ENCODE measurements at regions not wholly inside any gene's neighbourhood (a gene's known extent, or its start where the extent isn't known, plus 50 kb on each side); places are given as distances from the start of the nearest gene placed in this dataset.

- no peak for ATAC-seq
These were observed 648.3 kb upstream of the CFAP20DC start for GRCh38 chr3:59698091-59698490.

- ATAC-seq, result no peak
These were observed 647.0 kb upstream of the CFAP20DC start for GRCh38 chr3:59696783-59697182.

DNA sequence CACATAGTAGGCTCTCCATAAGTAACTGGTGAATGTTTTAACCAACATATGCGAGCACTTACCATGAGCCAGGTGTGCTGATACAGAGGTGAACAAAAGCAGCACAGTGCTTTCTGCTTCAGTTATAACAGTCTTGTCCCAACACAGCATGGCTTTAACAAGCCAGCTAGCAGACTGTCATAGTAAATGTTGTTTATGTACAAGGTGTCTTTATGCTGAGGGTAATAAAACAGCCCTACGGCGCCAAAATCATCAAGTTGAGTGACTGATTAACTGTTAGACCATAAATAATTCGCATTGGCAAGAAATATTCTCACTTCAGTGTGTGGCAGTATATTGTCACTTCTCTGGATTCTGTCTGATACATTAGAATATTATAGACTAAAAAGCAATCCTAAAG, 646.0 kb upstream of the CFAP20DC start:
- no peak for ATAC-seq

DNA sequence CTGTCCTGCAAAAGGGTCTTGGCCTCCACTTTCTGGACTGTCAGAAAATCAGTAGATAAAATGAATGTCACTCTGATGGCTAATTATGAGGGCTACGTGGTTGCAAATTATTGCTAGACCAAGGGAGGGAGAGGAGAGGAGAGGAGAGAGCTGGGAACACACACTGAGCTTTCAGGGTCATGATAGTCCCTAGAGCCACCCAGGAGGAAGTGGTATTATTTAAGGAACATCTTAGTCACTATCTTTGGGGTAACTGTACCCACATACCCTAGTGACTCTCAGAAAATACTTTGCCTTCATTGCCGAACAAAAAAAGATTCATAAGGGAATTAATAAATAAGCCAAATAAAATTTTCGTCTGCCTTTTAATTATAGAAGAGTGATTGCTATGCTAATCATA, 642.3 kb upstream of the CFAP20DC start:
- ATAC-seq, result no peak

DNA sequence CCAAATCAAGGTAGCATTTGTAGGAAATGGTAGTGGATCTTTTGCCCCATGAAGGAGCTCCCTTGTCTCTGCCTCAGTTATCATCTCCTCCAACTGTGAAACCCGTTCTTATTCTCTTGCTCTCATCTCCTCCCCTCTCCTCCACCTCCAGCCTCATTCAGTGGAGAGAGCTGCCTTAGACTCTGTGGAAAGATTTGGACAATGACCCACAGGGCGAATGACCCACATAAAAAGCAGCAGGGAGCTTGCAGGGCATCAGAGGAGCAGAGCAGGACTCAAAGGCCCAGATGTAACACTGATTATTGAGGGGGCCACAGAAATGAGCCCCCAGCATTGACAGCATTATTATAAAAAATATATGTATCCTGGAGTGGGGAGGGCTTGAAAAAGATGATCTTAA, 641.1 kb upstream of the CFAP20DC start:
- no peak for ATAC-seq

DNA sequence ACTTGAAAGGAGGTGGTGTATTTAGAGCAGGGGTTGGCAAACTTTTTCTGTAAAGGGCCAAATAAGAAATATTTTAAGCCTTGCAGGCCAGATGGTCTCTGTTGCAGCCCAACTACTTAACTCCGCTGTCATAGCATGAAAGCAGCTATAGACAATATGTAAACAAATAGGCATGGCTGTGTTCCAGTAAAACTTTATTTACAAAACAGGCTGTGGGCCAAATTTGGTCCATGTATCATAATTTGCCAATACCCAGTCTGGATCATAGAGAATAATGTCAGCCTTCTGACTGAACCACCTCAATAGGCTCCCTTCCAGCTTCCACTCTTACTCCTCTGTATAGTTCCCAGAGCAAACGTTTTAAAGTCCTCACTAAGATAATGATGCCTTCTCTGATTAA, 638.8 kb upstream of the CFAP20DC start:
- ATAC-seq, result no peak

- ATAC-seq, result no peak
These were observed 635.6 kb upstream of the CFAP20DC start for GRCh38 chr3:59685432-59685831.

DNA sequence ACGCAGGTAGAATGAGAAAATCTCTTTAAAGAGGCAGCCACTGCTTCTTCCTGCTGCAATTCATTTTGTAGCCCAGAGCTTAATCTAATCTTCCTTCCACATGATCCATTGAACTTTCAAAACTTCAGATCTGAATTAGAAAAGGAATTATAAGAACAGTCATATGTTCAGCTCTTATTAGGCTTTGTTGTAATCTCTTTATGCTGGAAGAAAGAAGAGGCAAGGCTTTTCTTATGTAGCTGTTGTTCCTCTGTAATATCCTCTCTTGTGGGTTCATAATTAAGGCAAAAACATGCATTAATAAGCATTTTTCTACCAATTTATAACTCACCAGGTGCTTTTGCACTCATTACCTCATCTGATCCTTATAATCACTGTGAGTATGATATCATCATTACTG, 634.9 kb upstream of the CFAP20DC start:
- no peak for ATAC-seq

GRCh38 chr3:59680919-59681318, 631.1 kb upstream of the CFAP20DC start:
- no peak for ATAC-seq

GRCh38 chr3:59677747-59678702, 628.2 kb upstream of the CFAP20DC start:
- no peak for ATAC-seq

GRCh38 chr3:59675495-59675894, 625.7 kb upstream of the CFAP20DC start:
- no peak for ATAC-seq

- ATAC-seq, result no peak
These were observed 613.4 kb upstream of the CFAP20DC start for GRCh38 chr3:59663076-59663850.

GRCh38 chr3:59660852-59661625, 611.2 kb upstream of the CFAP20DC start:
- ATAC-seq, result peak; percentile 16

GRCh38 chr3:59660376-59660775, 610.6 kb upstream of the CFAP20DC start:
- ATAC-seq, result peak; percentile 87

- no peak for ATAC-seq
These were observed 609.9 kb upstream of the CFAP20DC start for GRCh38 chr3:59659755-59660154.

DNA sequence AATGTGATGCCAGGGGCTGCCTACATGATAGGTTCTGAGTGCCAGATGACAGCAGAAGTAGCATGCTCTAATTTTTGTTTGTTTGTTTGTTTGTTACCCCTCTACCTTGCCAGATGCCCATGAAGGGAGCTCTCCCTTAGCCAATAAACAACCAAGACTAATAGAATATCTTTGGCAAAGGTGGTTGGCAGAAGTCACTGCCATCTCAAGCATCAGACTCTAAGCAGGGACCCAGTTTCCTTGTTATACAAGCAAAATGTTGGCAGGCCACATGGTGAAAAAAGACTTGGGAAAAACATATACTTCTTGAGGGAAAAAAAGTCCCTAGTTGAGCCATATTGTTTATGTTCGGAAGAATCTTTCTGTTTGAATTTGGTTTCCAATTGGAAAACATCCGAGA, 609.0 kb upstream of the CFAP20DC start:
- no peak for ATAC-seq

DNA sequence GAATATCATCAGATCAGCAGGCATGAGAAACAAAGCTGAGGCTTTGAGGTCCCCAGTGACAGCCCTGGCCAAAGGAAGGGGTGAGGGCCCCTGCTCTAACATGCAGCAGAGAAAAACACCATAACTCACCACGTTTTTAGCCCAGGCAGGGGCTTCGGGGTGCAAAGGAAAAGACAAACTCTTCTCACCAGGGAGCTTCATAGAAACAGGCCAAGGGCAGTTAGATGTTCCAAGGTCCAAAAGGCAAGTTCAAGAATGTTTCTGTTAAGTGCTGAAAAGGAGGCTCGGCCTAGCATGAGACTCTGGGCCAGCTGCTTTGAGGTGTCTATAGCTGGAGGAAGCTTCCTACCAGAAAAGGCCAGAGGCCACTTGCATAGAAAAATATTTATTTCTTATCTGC, 608.4 kb upstream of the CFAP20DC start:
- ATAC-seq, result no peak

GRCh38 chr3:59655418-59656015, 605.7 kb upstream of the CFAP20DC start:
- ATAC-seq, result no peak

DNA sequence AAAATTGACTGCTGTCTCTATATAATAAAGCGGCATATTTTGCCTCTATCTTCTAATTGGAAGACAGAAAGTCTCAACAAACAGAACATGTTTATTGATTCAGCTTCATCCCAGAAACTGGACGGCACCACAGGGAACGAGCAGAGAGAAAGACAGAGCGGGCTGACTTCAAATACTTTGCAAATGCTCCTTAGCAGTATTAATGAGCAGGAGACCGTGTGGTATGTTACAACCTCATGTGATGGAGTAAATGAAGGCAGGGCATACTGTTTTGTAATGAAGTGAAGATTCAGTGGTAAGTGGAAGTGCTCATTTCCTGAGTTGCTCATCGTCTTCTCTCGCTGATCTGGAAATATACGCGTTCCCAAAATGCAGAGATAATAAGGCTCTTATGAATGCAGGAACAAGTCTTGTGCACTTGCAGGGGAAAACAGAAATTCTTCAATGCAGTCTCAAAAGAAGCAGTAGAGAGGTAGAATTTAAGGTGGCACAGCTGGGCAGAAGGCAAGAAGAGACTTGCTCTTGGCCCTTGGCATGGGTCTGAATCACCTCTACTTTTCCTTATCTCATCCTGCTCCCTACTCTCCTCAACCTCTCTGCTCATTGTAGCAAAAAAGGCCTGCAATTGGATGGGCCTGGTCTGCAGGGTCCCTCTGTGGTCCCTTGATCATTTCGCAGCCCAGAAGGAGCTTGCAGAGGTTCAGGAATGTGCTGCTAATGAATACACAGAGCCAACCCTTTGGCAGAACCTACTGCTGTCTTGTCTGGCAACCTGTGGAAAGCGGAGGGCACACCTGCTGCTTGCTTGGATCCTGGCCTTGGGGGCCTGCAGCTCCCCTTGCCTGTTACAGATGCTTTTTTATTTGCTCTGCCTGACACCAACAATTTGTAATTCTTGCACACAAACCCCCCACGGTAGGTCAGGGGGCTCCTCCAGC, 604.9 kb upstream of the CFAP20DC start:
- peak; percentile 80 for ATAC-seq

GRCh38 chr3:59654123-59654479, 604.3 kb upstream of the CFAP20DC start:
- peak; percentile 97 for ATAC-seq

DNA sequence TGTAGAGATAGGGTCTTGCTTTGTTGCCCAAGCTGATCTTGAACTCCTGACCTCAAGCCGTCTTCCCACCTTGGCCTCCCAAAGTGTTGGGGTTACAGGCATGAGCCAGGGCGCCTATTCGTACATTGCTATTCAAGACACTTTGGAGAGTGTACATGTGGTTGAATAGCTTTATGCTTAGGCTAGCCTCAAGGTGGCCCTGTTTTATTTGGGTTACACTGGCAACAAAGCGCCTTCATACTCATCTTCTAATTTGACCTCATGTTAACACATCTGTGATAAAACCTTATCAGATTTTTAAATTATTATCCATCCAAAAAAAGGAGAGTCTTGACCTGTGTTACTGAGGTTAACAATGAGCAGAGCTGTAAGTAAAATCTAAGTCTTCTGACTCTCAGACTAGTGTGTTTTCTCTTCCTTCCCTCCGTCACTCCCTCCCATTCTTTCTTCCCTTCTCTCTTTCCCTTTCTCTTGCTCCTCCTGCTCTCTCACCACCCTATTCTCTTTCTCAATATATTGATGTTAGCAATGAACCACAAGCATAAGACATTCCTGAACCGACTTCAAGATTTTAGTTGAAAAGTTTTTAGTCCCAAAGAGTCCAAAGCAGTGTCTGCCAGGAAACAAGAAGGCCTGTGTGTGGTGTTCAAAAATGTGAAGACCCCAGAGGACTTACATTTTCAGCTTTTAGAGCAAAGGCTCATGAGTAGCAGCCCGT, 603.7 kb upstream of the CFAP20DC start:
- ATAC-seq, result peak; percentile 55
